Tibial artery (tissue), 4 donors: ENCODE measurements at regions not wholly inside any gene's neighbourhood (a gene's known extent, or its start where the extent isn't known, plus 50 kb on each side); places are given as distances from the start of the nearest gene placed in this dataset.

Experiments used
- DNase-seq, 2 donors: peaks; one replicate each; pipeline ENCODE4 v3.0.0-alpha.2; 2019
- H3K27ac ChIP-seq, 2 donors: fragments of 200-600 bp; sonication (generic) in 1 of 2; 1 replicate in 1 of 2; 2 replicates in 1 of 2; pipeline ENCODE4 v1.5.1; 2018 to 2019; ENCODE audit warnings: mild to moderate bottlenecking in 1 of 2
- H3K27me3 ChIP-seq, 2 donors: fragments of 200-600 bp; sonication (generic) in 1 of 2; one replicate each; pipeline versions ENCODE4 v1.5.1 to v1.6.0; 2016 to 2019
- H3K36me3 ChIP-seq, 3 donors: fragments of 200-600 bp; sonication (generic) in 2 of 3; one replicate each; pipeline ENCODE4 v1.5.1; 2016 to 2019; ENCODE audit warnings: mild to moderate bottlenecking in 2 of 3
- H3K4me1 ChIP-seq, 4 donors: fragments of 200-600 bp; sonication (generic) in 2 of 4; 1 replicate in 3 of 4; 2 replicates in 1 of 4; pipeline ENCODE4 v1.5.1; 2016 to 2019
- H3K4me3 ChIP-seq, 2 donors: fragments of 200-600 bp; sonication (generic) in 1 of 2; 1 replicate in 1 of 2; 2 replicates in 1 of 2; pipeline ENCODE4 v1.5.1; 2018 to 2019; ENCODE audit warnings: mild to moderate bottlenecking in 2 of 2
- H3K9me3 ChIP-seq, 3 donors: fragments of 200-600 bp; sonication (generic) in 1 of 3; one replicate each; pipeline ENCODE4 v1.5.1; 2016 to 2019
- intact Hi-C: fragments of 100-400 bp; cut with DNase I; formaldehyde crosslinking; loops from one replicate; pipeline ENCODE4 v1.15.0; 2023; ENCODE audit warnings: low total_unique reads
- TF ChIP-seq, protein P1 (sequence below), 2 experiments: fragments of 200-600 bp in 1 of 2; fragments of 450-650 bp in 1 of 2; IDR thresholded peaks; one replicate each; pipeline ENCODE4 v1.5.1; 2017 to 2019; ENCODE audit warnings: antibody characterized with exemption in 2 of 2, mild to moderate bottlenecking in 1 of 2, moderate library complexity in 1 of 2

- no peaks in the 10 kb centered on the region for H3K9me3 ChIP-seq
- intact Hi-C loops: no loop called here
- TF ChIP-seq, protein P1, sequence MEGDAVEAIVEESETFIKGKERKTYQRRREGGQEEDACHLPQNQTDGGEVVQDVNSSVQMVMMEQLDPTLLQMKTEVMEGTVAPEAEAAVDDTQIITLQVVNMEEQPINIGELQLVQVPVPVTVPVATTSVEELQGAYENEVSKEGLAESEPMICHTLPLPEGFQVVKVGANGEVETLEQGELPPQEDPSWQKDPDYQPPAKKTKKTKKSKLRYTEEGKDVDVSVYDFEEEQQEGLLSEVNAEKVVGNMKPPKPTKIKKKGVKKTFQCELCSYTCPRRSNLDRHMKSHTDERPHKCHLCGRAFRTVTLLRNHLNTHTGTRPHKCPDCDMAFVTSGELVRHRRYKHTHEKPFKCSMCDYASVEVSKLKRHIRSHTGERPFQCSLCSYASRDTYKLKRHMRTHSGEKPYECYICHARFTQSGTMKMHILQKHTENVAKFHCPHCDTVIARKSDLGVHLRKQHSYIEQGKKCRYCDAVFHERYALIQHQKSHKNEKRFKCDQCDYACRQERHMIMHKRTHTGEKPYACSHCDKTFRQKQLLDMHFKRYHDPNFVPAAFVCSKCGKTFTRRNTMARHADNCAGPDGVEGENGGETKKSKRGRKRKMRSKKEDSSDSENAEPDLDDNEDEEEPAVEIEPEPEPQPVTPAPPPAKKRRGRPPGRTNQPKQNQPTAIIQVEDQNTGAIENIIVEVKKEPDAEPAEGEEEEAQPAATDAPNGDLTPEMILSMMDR (IDR thresholded peaks at IDR 0.05): no peak
- H3K4me1 ChIP-seq: peaks cover 0 to 47% (median 32%) of the 10 kb centered on the region in 4 donors
- DNase-seq: no peak
- no peaks in the 10 kb centered on the region for H3K27me3 ChIP-seq
- no peak overlapping the region for H3K4me3 ChIP-seq
- H3K36me3 ChIP-seq: no peaks in the 10 kb centered on the region
- peak overlapping the region in 1 of 2 donors; percentile 20 for H3K27ac ChIP-seq
Observed at GRCh38 chr15:70322051-70322668, 224.4 kb upstream of the TLE3 start.

GRCh38 chr15:70321172-70321819, 223.6 kb upstream of the TLE3 start:
- Histone ChIP-seq H3K9me3 (no peaks in the 10 kb centered on the region), H3K27ac (peak overlapping the region; percentile 26 to 32), H3K4me1 (peaks cover 0 to 47% (median 32%) of the 10 kb centered on the region in 4 donors), H3K4me3 (no peak overlapping the region), H3K27me3 (no peaks in the 10 kb centered on the region), H3K36me3 (no peaks in the 10 kb centered on the region)
- TF ChIP-seq, protein P1 (IDR thresholded peaks at IDR 0.05): no peak
- intact Hi-C loops: no loop called here
- DNase-seq: no peak

DNA sequence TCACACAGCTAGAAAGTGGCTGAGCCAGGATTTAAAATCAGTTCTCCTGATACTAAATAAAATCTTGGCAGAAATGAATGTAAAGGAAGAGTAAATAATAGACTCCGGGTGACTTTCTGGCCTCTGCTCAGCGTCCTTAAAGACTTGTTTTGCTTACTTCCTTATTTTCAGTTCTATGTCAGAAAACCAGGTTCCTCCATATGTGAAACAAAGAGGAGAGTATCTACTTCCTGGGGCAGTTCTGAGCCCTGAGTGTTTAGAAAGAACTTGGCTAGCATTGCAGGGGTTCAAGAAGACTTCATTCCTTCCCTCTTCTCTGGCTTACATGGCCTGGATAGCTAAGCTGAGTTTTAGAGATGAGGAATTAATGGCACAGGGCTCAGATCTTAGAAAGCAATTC, 222.8 kb upstream of the TLE3 start:
- no peaks in the 10 kb centered on the region for H3K36me3 ChIP-seq
- no peaks in the 10 kb centered on the region for H3K27me3 ChIP-seq
- peak overlapping the region; percentile 26 to 30 for H3K27ac ChIP-seq
- no peak for DNase-seq
- intact Hi-C loops: no loop called here
- no peaks in the 10 kb centered on the region for H3K9me3 ChIP-seq
- H3K4me1 ChIP-seq: peaks cover 0 to 47% (median 32%) of the 10 kb centered on the region in 4 donors
- TF ChIP-seq, protein P1 (IDR thresholded peaks at IDR 0.05): no peak
- no peak overlapping the region for H3K4me3 ChIP-seq

- DNase-seq: no peak
- H3K27me3 ChIP-seq: no peaks in the 10 kb centered on the region
- H3K4me3 ChIP-seq: no peak overlapping the region
- TF ChIP-seq, protein P1 (IDR thresholded peaks at IDR 0.05): no peak
- no peak overlapping the region for H3K27ac ChIP-seq
- H3K36me3 ChIP-seq: no peaks in the 10 kb centered on the region
- H3K4me1 ChIP-seq: peaks cover 0 to 47% (median 32%) of the 10 kb centered on the region in 4 donors
- H3K9me3 ChIP-seq: no peaks in the 10 kb centered on the region
- intact Hi-C loops: no loop called here
Observed at GRCh38 chr15:70320077-70320476, 222.4 kb upstream of the TLE3 start.

DNA sequence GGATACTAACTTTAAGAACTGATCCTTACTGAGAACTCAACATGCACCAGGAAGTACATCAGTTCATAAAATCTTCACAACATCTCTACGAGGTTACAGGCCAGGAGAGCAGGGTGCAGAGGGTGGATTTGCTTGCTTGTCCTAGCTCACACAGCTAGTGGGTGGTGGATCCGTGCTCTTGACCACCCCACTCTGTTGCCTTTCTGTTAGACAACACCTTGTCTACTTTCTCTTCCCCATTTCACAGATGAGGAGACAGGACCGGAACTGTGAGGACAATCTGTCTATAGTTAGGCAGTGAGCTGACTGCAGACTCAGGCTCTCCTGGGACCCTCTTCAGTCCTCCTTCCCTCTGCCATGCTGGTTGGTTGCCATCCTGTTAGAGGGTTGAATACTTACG, 221.7 kb upstream of the TLE3 start:
- intact Hi-C loops: no loop called here

More for the DNA sequence above, 221.7 kb upstream of the TLE3 start:
- Histone ChIP-seq H3K9me3 (no peaks in the 10 kb centered on the region), H3K4me3 (no peak overlapping the region), H3K27me3 (no peaks in the 10 kb centered on the region), H3K27ac (no peak overlapping the region), H3K4me1 (peaks cover 0 to 43% (median 31%) of the 10 kb centered on the region in 4 donors), H3K36me3 (no peaks in the 10 kb centered on the region)
- TF ChIP-seq, protein P1 (IDR thresholded peaks at IDR 0.05): no peak
- DNase-seq: no peak
